NAMALWA (cell line): ENCODE measurements at regions not wholly inside any gene's neighbourhood (a gene's known extent, or its start where the extent isn't known, plus 50 kb on each side); places are given as distances from the start of the nearest gene placed in this dataset.
A peak's percentile ranks its signal among the peaks of the same experiment; 100 is the strongest.

Experiments used
- DNase-seq: peaks from one replicate; pipeline ENCODE4 v3.0.0-alpha.2; 2015; ENCODE audit warnings: low spot score

- DNase-seq, result no peak
Observed at GRCh38 chr3:28088811-28089526, 152.4 kb upstream of the CMC1 start.

GRCh38 chr3:28089527-28089897, 151.9 kb upstream of the CMC1 start:
- DNase-seq, result no peak

GRCh38 chr3:28099296-28099695, 142.1 kb upstream of the CMC1 start:
- no peak for DNase-seq

- no peak for DNase-seq
Observed at GRCh38 chr3:28101705-28102104, 139.7 kb upstream of the CMC1 start.

GRCh38 chr3:28103861-28104260, 137.6 kb upstream of the CMC1 start:
- DNase-seq, result no peak

- no peak for DNase-seq
Observed at GRCh38 chr3:28104896-28105534, 136.4 kb upstream of the CMC1 start.

GRCh38 chr3:28109829-28110228, 131.6 kb upstream of the CMC1 start:
- DNase-seq, result no peak

GRCh38 chr3:28110869-28111268, 130.6 kb upstream of the CMC1 start:
- no peak for DNase-seq

GRCh38 chr3:28114893-28115292, 126.5 kb upstream of the CMC1 start:
- no peak for DNase-seq

GRCh38 chr3:28115316-28115715, 126.1 kb upstream of the CMC1 start:
- DNase-seq, result no peak

GRCh38 chr3:28117598-28117997, 123.8 kb upstream of the CMC1 start:
- DNase-seq, result no peak

- DNase-seq, result no peak
Observed at GRCh38 chr3:28118087-28118486, 123.3 kb upstream of the CMC1 start.

- DNase-seq, result no peak
Observed at GRCh38 chr3:28122227-28122626, 119.2 kb upstream of the CMC1 start.

- DNase-seq, result peak; percentile 33
Observed at GRCh38 chr3:28124882-28125281, 116.5 kb upstream of the CMC1 start.

GRCh38 chr3:28125342-28125741, 116.1 kb upstream of the CMC1 start:
- no peak for DNase-seq

GRCh38 chr3:28130836-28131235, 110.6 kb upstream of the CMC1 start:
- no peak for DNase-seq

- DNase-seq, result no peak
Observed at GRCh38 chr3:28132941-28133340, 108.5 kb upstream of the CMC1 start.

- DNase-seq, result no peak
Observed at GRCh38 chr3:28134198-28134597, 107.2 kb upstream of the CMC1 start.

GRCh38 chr3:28134792-28135375, 106.5 kb upstream of the CMC1 start:
- no peak for DNase-seq

- DNase-seq, result no peak
Observed at GRCh38 chr3:28136607-28137216, 104.7 kb upstream of the CMC1 start.

GRCh38 chr3:28138043-28138610, 103.3 kb upstream of the CMC1 start:
- no peak for DNase-seq

GRCh38 chr3:28139288-28139687, 102.1 kb upstream of the CMC1 start:
- DNase-seq, result no peak
